ENCODE measurements at regions not wholly inside any gene's neighbourhood (a gene's known extent, or its start where the extent isn't known, plus 50 kb on each side); places are given as distances from the start of the nearest gene placed in this dataset.

- TF ChIP-seq DMTF1 (CRISPR knock-in tag; IDR thresholded peaks at IDR 0.05) = no peak
- TF ChIP-seq SIN3A (IDR thresholded peaks at IDR 0.05; ENCODE audit: borderline replicate concordance, low read depth, low read length) = no peak
- TF ChIP-seq ZFP36 (IDR thresholded peaks at IDR 0.05; ENCODE audit: borderline replicate concordance, low read depth, low read length, partially characterized antibody) = peak; percentile 9
- TF ChIP-seq ZNF460 (CRISPR knock-in tag; IDR thresholded peaks at IDR 0.05; ENCODE audit: borderline replicate concordance) = no peak
- TF ChIP-seq TBX2 (CRISPR knock-in tag; IDR thresholded peaks at IDR 0.05; ENCODE audit: borderline replicate concordance) = no peak
- TF ChIP-seq ZNF703 (CRISPR knock-in tag; IDR thresholded peaks at IDR 0.05; ENCODE audit: borderline replicate concordance) = no peak
- TF ChIP-seq, protein P1, sequence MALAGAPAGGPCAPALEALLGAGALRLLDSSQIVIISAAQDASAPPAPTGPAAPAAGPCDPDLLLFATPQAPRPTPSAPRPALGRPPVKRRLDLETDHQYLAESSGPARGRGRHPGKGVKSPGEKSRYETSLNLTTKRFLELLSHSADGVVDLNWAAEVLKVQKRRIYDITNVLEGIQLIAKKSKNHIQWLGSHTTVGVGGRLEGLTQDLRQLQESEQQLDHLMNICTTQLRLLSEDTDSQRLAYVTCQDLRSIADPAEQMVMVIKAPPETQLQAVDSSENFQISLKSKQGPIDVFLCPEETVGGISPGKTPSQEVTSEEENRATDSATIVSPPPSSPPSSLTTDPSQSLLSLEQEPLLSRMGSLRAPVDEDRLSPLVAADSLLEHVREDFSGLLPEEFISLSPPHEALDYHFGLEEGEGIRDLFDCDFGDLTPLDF (CRISPR knock-in tag; IDR thresholded peaks at IDR 0.05) = no peak
- no peak for TF ChIP-seq MED8 (CRISPR knock-in tag; IDR thresholded peaks at IDR 0.05; ENCODE audit: insufficient replicate concordance)
- peak; percentile 16; the same call in 1 of the 2 replicates for TF ChIP-seq ZNF263 (CRISPR knock-in tag; IDR thresholded peaks at IDR 0.05)
- TF ChIP-seq HNRNPL (IDR thresholded peaks at IDR 0.05; ENCODE audit: low read depth, low read length) = no peak
- no peak for TF ChIP-seq ZNF816 (CRISPR knock-in tag; IDR thresholded peaks at IDR 0.05; ENCODE audit: borderline replicate concordance)
- TF ChIP-seq, protein P2, sequence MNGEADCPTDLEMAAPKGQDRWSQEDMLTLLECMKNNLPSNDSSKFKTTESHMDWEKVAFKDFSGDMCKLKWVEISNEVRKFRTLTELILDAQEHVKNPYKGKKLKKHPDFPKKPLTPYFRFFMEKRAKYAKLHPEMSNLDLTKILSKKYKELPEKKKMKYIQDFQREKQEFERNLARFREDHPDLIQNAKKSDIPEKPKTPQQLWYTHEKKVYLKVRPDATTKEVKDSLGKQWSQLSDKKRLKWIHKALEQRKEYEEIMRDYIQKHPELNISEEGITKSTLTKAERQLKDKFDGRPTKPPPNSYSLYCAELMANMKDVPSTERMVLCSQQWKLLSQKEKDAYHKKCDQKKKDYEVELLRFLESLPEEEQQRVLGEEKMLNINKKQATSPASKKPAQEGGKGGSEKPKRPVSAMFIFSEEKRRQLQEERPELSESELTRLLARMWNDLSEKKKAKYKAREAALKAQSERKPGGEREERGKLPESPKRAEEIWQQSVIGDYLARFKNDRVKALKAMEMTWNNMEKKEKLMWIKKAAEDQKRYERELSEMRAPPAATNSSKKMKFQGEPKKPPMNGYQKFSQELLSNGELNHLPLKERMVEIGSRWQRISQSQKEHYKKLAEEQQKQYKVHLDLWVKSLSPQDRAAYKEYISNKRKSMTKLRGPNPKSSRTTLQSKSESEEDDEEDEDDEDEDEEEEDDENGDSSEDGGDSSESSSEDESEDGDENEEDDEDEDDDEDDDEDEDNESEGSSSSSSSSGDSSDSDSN (CRISPR knock-in tag; IDR thresholded peaks at IDR 0.05) = peak; percentile 91
- TF ChIP-seq, protein P3, sequence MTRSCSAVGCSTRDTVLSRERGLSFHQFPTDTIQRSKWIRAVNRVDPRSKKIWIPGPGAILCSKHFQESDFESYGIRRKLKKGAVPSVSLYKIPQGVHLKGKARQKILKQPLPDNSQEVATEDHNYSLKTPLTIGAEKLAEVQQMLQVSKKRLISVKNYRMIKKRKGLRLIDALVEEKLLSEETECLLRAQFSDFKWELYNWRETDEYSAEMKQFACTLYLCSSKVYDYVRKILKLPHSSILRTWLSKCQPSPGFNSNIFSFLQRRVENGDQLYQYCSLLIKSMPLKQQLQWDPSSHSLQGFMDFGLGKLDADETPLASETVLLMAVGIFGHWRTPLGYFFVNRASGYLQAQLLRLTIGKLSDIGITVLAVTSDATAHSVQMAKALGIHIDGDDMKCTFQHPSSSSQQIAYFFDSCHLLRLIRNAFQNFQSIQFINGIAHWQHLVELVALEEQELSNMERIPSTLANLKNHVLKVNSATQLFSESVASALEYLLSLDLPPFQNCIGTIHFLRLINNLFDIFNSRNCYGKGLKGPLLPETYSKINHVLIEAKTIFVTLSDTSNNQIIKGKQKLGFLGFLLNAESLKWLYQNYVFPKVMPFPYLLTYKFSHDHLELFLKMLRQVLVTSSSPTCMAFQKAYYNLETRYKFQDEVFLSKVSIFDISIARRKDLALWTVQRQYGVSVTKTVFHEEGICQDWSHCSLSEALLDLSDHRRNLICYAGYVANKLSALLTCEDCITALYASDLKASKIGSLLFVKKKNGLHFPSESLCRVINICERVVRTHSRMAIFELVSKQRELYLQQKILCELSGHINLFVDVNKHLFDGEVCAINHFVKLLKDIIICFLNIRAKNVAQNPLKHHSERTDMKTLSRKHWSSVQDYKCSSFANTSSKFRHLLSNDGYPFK (CRISPR knock-in tag; IDR thresholded peaks at IDR 0.05; ENCODE audit: borderline replicate concordance) = peak; percentile 50; the same call in 1 of the 2 replicates
- TF ChIP-seq ATM (IDR thresholded peaks at IDR 0.05; ENCODE audit: borderline replicate concordance) = no peak
- no peak for TF ChIP-seq ZSCAN31 (CRISPR knock-in tag; IDR thresholded peaks at IDR 0.05; ENCODE audit: low read depth)
- no peak for TF ChIP-seq ZNF644 (CRISPR knock-in tag; IDR thresholded peaks at IDR 0.05; ENCODE audit: low read depth)
- TF ChIP-seq ZNF274 (CRISPR knock-in tag; IDR thresholded peaks at IDR 0.05) = no peak
- TF ChIP-seq ZMYM2 (CRISPR knock-in tag; IDR thresholded peaks at IDR 0.05) = no peak
- no peak for TF ChIP-seq ISL2 (CRISPR knock-in tag; IDR thresholded peaks at IDR 0.05)
- TF ChIP-seq SOX5 (CRISPR knock-in tag; IDR thresholded peaks at IDR 0.05; ENCODE audit: borderline replicate concordance) = no peak
- no peak for TF ChIP-seq ATF1 (CRISPR knock-in tag; IDR thresholded peaks at IDR 0.05)
These were observed 135.4 kb downstream of the KCNJ12 start (continued) for GRCh38 chr17:21511363-21512195.

Measured in HepG2 (cell line).